ENCODE measurements at regions not wholly inside any gene's neighbourhood (a gene's known extent, or its start where the extent isn't known, plus 50 kb on each side); places are given as distances from the start of the nearest gene placed in this dataset.

DNA sequence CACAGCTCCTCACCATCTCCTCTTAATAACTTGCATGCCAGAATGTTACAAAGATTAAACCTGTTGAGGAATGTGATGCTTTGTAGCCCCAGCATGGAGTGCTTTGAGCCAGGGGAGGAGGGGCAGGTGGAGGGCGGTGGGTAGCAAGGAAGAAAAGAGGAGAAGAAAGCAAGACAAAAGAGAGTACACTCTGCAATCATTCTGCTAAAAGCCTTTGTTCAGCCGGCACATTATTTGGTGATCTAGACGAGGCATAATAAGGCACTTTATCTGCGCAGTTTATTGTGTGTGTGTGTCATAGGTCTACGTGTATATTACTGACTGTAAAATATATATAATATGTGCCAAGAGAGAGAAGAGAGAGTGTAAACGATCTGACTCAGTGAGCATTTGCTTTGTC, 139.1 kb downstream of the SOX9 start:
- TF ChIP-seq CTCF (IDR thresholded peaks at IDR 0.05) (no peak), POLR2A (IDR thresholded peaks at IDR 0.05) (no peak), POLR2AphosphoS5 (IDR thresholded peaks at IDR 0.05; ENCODE audit: insufficient read depth in 1 of 2, low read depth in 1 of 2) (no peak)

Measured in vagina (tissue), 2 donors.